ENCODE measurements at regions not wholly inside any gene's neighbourhood (a gene's known extent, or its start where the extent isn't known, plus 50 kb on each side); places are given as distances from the start of the nearest gene placed in this dataset.
"Not testable (repeated sequence)": the region's sequence is repeated elsewhere in the genome, so short reads cannot be mapped to it uniquely, and the experiment has no call there.

DNA sequence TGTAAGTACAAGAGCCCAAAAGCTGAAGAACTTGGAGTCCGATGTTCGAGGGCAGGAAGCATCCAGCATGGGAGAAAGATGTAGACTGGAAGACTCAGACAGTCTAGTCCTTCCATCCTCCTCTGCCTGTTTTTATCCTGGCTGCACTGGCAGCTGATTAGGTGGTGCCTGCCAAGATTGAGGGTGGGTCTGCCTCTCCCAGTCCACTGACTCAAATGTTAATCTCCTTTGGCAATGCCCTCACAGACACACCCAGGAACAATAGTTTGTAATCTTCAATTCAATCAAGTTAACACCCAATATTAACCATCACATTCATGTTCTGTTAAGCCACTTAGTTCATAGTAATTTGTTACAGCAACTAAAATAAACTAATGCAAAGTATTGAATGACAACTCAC, 904.4 kb upstream of the HS3ST1 start:
- not testable (repeated sequence) for DNase-seq (ENCODE audit: low read depth)

GRCh38 chr4:12324965-12325364, 896.3 kb upstream of the HS3ST1 start:
- DNase-seq (ENCODE audit: low read depth): no peak

DNA sequence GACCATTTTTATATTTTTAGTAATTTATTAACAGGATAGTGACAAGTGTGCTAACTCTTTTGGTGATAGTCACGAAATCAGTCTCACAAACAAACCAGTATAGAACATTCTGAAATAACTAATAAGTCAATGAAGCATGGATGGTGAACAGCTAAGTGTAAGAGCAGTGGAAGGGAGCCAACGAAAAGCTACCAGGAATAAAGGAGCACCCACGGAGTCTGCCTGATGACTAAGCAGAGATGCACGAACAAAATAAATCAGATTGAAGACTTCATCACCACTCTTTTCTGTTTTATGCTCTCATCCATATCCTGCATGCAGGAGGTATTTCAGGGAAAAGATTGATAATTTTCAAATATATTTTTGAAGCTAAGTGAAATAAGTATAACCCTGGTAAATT, 891.1 kb upstream of the HS3ST1 start:
- DNase-seq (ENCODE audit: low read depth): no peak

DNA sequence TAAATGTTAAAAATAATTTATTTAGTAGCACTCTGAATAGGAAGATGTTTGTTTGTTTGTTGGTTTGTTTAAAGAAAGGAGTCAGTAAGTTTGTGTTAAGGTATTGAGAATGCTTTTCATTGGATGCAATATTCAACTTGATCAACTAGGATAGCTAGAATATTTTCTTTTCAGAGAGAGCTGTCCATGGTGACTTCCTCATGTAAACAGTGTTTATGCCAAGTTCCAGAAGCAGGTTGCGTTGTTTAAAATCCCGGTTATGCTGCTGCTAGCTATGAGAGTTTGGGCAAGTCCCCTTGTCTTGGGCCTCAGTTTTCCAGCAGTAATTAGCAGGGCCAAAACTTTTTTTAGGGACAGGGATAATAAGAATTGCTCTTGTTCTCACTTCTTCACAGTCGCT, 876.2 kb upstream of the HS3ST1 start:
- no peak for DNase-seq (ENCODE audit: low read depth)

DNA sequence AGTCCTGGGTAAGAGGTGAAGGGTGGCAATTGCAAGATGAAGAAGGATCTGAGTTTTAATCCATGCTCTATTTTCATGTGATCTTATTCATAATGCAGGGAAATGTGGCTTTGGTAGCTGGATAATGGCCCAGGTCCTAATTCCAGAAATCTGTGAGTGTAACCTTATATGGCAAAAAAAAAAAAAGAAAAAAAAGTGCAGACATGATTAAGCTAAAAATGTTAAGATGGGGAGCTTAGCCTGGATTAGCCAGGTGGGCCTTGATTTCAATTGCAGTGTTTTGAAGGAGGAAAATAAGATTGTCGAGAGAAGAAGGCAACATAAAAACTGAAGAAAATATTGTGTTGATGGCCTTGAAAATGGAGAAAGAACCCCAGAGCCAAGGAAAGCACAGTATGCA, 867.7 kb upstream of the HS3ST1 start:
- no peak for DNase-seq (ENCODE audit: low read depth)

GRCh38 chr4:12293906-12294525, 865.3 kb upstream of the HS3ST1 start:
- no peak for DNase-seq (ENCODE audit: low read depth)

- no peak for DNase-seq (ENCODE audit: low read depth)
Measured at GRCh38 chr4:12286351-12286750, 857.7 kb upstream of the HS3ST1 start.

DNA sequence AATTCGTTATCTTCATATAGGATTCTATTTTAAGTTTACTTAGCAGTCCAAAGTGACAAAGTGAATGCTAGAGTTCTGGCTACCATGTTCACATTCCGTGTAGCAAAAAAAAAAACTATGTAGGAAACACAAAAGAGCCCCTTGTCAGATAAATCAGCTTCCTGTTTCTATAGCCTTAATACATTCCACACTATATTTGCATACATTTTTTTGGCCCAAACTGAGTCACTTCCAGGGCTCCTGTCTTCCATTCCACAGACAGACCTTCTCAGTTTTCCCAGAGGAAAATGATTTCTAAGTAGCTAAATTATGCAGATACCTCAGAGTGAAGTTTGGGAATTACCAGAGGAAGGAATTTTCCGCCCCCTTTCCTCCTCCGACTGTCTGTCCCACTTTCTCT, 841.9 kb upstream of the HS3ST1 start:
- no peak for DNase-seq (ENCODE audit: low read depth)

GRCh38 chr4:12265554-12265953, 836.9 kb upstream of the HS3ST1 start:
- DNase-seq (ENCODE audit: low read depth): no peak

- DNase-seq (ENCODE audit: low read depth): no peak
Measured at GRCh38 chr4:12260453-12260852, 831.8 kb upstream of the HS3ST1 start.

- no peak for DNase-seq (ENCODE audit: low read depth)
Measured at GRCh38 chr4:12244973-12245372, 816.3 kb upstream of the HS3ST1 start.

DNA sequence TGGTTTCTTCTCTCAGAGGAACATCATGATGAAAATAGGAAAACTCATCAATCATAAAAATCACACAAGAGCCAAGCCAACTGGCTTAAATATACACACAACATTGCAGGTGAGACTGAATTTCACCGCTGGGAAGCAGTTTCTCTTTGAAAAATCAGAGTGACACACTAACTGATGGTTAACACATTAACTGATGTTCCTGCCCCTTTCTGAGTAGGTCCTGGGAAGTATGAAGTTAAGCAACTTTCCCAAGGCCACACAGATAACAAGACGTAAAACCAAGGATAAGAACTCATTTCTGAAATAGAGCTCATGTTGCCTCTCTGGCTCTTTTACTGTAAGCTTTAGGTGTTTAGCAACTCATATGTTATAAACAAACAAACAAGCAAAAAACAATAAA, 813.7 kb upstream of the HS3ST1 start:
- no peak for DNase-seq (ENCODE audit: low read depth)

DNA sequence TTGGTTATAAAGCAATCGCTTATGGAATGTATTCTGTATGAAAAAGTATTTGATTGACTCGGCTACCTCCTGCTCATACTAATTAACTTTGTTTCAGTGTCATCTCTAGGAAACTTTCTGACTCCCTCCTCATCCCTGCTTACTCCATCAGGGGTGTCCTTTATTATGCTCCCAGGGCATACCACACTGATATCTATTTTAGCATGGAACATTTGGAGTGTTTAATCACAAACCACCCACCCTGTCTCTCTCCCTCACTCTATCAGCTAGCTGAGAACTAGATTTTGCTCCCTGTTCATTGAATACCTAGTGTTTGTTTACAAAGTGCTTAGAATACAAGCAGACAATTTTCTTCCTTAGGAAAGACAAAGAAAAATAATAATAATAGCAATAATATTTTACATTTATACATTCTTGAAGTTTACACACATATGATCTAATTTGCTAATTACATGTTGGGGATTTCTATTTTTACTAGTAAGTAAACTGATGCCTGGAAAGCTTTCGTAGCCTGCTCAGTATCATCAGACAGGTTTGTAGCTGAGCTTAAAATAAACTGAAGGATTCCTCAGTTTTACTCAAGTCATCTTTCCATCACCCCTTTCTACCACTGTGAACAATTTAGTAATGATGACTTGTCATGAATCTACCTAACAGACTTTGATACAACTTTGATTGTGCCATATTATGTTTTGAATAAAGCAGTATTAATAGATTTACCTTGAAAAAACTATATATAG, 811.4 kb upstream of the HS3ST1 start:
- no peak for DNase-seq (ENCODE audit: low read depth)

- DNase-seq (ENCODE audit: low read depth): no peak
Measured at GRCh38 chr4:12231098-12231497, 802.4 kb upstream of the HS3ST1 start.

DNA sequence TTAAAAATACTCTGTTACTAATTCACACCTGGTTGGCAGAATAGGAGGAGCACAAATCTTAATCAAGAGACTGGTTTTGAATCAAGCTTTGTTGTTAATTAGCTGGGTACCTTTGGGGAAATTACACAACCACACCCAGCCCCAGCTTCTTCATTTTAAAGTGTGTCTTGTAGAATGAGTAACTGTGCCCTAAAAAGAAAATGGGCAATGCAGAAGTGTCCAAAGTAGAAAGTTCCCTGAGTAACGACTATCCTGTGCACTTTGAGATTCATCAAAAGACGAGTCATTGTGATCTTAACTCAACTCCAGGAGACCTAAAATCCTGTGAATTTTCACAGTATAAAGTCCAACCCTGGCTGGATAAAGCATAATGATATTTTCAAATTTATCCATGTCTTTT, 792.3 kb upstream of the HS3ST1 start:
- DNase-seq (ENCODE audit: low read depth): no peak

DNA sequence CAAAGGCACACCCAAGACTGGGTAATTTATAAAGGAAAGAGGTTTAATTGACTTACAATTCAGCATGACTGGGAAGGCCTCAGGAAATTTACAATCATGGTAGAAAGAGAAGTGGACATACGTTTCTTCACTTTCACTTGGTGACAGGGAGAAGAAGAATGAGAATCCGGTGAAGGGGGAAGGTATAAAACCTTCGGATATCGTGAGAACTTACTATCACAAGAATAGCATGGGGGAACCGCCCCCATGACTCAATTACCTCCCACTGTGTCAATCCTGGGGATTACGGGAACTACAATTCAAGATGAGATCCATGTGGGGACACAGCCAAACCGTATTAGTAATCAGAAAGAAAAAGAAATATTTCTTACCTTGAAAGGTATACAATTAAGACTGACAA, 782.9 kb upstream of the HS3ST1 start:
- DNase-seq (ENCODE audit: low read depth): no peak

GRCh38 chr4:12207396-12207795, 778.7 kb upstream of the HS3ST1 start:
- no peak for DNase-seq (ENCODE audit: low read depth)

GRCh38 chr4:12206091-12206490, 777.4 kb upstream of the HS3ST1 start:
- no peak for DNase-seq (ENCODE audit: low read depth)

- no peak for DNase-seq (ENCODE audit: low read depth)
Measured at GRCh38 chr4:12203945-12204344, 775.3 kb upstream of the HS3ST1 start.

DNA sequence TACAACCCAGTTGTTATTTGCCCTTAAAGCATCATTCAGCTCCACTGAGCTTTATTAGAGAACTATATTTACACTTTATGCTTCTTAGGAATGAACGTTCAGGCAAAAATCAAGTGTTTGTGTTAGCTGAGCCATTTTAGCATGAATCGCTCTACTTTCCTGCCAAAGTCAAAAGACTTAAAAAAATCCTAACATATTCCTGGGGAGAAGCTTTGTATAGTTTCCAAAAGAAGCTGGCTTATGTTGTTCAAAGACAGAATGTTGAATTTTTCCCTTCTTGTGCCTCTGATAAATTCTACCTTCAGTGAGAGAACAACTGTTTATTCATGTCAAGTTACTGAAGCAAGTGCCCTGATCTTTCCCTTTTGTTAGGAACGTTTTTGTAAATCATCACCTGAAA, 771.5 kb upstream of the HS3ST1 start:
- DNase-seq (ENCODE audit: low read depth): no peak

DNA sequence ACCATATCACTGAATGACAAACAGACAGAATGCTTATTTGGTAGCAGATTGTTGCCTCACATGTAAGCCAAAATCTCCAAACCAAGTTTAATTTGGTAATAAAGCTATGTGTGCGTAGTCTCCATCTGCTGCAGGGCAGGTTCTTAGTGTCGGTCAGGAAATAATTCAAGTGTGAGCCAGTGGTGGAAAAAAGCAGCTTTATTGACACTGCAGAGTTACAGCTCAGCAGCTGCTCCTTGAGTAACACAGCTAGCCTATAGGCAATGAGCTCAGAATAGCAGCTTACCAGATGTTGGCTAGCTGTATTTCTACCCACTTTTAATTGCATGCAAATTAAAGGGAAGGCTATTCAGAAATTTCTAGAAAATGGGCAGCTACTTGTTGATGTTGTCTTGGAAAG, 757.8 kb upstream of the HS3ST1 start:
- no peak for DNase-seq (ENCODE audit: low read depth)

DNA sequence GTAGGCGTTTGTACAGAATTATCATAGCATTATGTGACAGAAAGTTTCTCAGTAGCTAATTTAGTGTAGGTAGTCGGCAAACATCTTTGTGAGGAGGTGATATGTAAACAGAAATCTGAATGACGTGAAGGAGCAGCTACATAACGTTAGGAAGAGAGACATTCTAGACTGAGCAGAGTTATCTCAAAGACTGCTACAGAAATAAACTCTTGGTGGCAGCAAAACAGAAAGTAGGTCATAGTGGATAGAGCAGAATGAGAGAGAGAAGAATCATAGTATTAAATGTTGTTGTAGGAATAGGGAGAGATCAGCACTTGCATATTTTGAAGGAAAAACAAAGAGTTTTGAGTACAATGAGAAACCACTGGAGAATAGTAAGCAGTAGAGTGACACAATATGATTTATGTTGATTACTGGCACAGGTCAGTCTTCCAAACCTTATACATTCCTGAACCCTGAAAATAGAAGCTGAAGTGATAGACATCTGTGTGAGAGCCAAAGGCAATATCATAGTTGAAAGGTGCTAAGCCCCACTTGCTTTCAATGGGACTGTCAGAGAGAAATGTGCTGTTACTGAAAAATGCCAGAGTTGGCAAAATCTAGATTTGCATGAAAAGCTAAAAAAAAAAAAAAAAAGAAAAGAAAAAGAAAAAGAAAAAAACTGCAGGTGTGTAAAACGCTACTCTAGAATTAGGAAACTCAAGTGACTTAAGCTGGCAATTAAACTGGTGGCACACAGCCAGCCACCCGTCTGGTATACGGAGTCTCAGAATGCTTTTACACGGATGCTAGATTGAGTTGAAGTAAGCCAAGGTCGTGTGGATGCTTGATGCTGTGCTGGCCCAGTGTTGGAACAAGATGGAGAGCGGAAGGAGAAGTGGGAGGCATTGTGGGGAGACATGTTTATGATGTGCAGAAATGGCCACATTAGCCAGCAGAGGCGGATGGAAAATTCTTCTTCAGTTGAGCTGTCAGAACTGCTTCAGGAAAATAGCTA, 750.2 kb upstream of the HS3ST1 start:
- DNase-seq (ENCODE audit: low read depth): no peak

- no peak for DNase-seq (ENCODE audit: low read depth)
Measured at GRCh38 chr4:12177416-12177815, 748.7 kb upstream of the HS3ST1 start.
